ENCODE measurements at regions not wholly inside any gene's neighbourhood (a gene's known extent, or its start where the extent isn't known, plus 50 kb on each side); places are given as distances from the start of the nearest gene placed in this dataset.

DNA sequence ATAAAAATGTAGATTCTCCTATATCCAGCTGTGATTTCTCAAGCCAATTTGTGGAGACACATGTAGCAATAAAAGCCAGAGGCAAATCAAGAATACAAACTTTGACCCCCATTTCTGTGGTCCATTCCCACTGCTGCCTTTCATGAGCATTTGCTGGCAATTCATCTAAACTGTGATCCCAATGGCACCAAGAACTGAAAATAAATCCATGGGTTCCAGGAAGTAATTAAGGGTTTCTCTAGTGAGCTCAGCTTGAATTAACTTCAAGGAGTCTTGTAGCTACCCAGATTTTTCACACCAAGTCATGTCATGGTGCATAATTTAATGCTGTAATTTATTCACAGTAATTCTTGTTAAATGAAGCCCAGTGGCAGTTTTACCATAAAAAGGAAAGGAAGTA, 145.0 kb upstream of the SMC2 start:
- no peak overlapping the region for H3K4me3 ChIP-seq (ENCODE audit: low read depth, low read length)
- DNase-seq (ENCODE audit: low read depth): no peak
- TF ChIP-seq MYC (IDR thresholded peaks at IDR 0.05; ENCODE audit: low read depth, low read length) (no peak), POLR2A (IDR thresholded peaks at IDR 0.05; ENCODE audit: extremely low read depth, insufficient read length) (no peak)
- TF ChIP-seq, protein P1, sequence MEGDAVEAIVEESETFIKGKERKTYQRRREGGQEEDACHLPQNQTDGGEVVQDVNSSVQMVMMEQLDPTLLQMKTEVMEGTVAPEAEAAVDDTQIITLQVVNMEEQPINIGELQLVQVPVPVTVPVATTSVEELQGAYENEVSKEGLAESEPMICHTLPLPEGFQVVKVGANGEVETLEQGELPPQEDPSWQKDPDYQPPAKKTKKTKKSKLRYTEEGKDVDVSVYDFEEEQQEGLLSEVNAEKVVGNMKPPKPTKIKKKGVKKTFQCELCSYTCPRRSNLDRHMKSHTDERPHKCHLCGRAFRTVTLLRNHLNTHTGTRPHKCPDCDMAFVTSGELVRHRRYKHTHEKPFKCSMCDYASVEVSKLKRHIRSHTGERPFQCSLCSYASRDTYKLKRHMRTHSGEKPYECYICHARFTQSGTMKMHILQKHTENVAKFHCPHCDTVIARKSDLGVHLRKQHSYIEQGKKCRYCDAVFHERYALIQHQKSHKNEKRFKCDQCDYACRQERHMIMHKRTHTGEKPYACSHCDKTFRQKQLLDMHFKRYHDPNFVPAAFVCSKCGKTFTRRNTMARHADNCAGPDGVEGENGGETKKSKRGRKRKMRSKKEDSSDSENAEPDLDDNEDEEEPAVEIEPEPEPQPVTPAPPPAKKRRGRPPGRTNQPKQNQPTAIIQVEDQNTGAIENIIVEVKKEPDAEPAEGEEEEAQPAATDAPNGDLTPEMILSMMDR (IDR thresholded peaks at IDR 0.05; ENCODE audit: low read depth, low read length): no peak
- TF ChIP-seq, protein P2, sequence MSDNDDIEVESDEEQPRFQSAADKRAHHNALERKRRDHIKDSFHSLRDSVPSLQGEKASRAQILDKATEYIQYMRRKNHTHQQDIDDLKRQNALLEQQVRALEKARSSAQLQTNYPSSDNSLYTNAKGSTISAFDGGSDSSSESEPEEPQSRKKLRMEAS (IDR thresholded peaks at IDR 0.05; ENCODE audit: low read depth, low read length): no peak

DNA sequence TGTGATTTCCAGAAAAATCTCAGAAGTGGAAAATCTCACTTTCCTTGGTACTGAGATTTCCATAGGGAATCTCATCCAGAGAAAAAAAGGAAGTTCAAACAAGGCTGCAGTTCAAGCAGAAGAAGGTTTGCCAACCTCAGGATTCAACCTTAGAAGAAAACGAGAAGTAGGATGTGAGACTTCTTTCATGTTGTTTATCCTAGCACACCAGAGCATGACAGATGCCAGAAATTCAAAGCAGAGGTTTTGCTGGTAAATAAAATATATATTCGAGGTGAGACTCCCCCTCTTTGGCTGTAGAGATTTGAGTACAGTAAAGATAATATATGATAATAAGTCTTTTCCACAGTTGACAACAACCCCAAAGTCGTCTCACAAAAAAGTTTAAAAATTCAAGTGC, 116.9 kb upstream of the SMC2 start:
- H3K4me3 ChIP-seq (ENCODE audit: low read depth, low read length): no peak overlapping the region
- DNase-seq (ENCODE audit: low read depth): no peak
- TF ChIP-seq, protein P1 (IDR thresholded peaks at IDR 0.05; ENCODE audit: low read depth, low read length): no peak
- TF ChIP-seq POLR2A (IDR thresholded peaks at IDR 0.05; ENCODE audit: extremely low read depth, insufficient read length) (no peak), MYC (IDR thresholded peaks at IDR 0.05; ENCODE audit: low read depth, low read length) (no peak)
- TF ChIP-seq, protein P2 (IDR thresholded peaks at IDR 0.05; ENCODE audit: low read depth, low read length): no peak

DNA sequence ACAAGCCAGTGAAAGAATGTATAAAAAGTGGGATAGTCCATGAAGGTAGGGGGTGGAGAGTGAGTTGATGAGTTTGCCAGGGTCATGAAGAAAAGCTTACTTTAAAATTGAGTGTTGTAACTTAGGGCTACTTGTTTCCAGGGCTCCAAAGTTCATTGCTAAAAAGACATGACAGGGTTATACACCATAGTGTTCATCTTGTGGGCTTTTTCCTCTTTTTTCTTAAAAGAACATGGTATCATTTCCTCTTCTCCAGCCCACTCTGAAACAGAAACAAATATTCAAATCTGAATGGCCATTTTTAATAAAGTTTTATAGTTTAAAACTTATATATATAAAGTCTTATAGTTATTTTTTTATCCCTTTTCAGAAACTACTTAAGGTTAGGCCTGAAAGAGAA, 115.7 kb upstream of the SMC2 start:
- DNase-seq (ENCODE audit: low read depth): no peak
- no peak overlapping the region for H3K4me3 ChIP-seq (ENCODE audit: low read depth, low read length)
- TF ChIP-seq POLR2A (IDR thresholded peaks at IDR 0.05; ENCODE audit: extremely low read depth, insufficient read length) (no peak), MYC (IDR thresholded peaks at IDR 0.05; ENCODE audit: low read depth, low read length) (no peak)
- TF ChIP-seq, protein P1 (IDR thresholded peaks at IDR 0.05; ENCODE audit: low read depth, low read length): no peak
- TF ChIP-seq, protein P2 (IDR thresholded peaks at IDR 0.05; ENCODE audit: low read depth, low read length): no peak

DNA sequence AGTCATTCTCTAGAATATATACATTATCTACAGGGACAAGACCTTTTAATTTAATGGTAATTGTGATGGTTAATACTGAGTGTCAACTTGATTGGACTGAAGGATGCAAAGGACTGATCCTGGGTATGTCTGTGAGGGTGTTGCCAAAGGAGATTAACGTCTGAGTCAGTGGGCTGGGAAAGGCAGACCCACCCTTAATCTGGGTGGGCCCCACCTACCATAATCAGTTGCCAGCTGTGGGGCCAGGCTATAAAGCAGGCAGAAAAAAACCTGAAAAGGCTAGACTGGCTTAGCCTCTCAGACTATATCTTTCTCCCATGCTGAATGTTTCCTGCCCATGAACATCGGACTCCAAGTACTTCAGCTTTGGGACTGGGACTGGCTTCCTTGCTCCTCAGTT, 112.2 kb upstream of the SMC2 start:
- TF ChIP-seq, protein P2 (IDR thresholded peaks at IDR 0.05; ENCODE audit: low read depth, low read length): no peak
- TF ChIP-seq POLR2A (IDR thresholded peaks at IDR 0.05; ENCODE audit: extremely low read depth, insufficient read length) (no peak), MYC (IDR thresholded peaks at IDR 0.05; ENCODE audit: low read depth, low read length) (no peak)
- TF ChIP-seq, protein P1 (IDR thresholded peaks at IDR 0.05; ENCODE audit: low read depth, low read length): no peak
- no peak for DNase-seq (ENCODE audit: low read depth)
- no peak overlapping the region for H3K4me3 ChIP-seq (ENCODE audit: low read depth, low read length)

DNA sequence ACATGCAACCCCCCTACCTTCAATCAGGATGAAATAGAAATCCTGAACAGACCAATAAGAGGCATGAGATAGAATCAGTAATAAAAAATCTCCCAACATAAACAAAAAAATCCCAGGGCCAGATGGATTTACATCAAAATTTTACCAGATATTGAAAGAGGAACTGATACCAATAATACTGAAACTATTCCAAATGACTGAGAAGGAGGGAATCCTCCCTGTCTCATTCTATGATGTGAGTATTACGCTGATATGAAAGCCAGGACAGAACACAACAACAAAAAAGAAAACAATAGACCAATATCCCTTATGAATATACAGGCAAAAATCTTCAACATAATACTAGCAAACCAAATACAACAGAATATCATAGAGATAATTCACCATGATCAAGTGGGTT, 109.0 kb upstream of the SMC2 start:
- no peak for DNase-seq (ENCODE audit: low read depth)
- no peak overlapping the region for H3K4me3 ChIP-seq (ENCODE audit: low read depth, low read length)
- TF ChIP-seq, protein P2 (IDR thresholded peaks at IDR 0.05; ENCODE audit: low read depth, low read length): no peak
- TF ChIP-seq POLR2A (IDR thresholded peaks at IDR 0.05; ENCODE audit: extremely low read depth, insufficient read length) (no peak), MYC (IDR thresholded peaks at IDR 0.05; ENCODE audit: low read depth, low read length) (no peak)
- TF ChIP-seq, protein P1 (IDR thresholded peaks at IDR 0.05; ENCODE audit: low read depth, low read length): no peak

DNA sequence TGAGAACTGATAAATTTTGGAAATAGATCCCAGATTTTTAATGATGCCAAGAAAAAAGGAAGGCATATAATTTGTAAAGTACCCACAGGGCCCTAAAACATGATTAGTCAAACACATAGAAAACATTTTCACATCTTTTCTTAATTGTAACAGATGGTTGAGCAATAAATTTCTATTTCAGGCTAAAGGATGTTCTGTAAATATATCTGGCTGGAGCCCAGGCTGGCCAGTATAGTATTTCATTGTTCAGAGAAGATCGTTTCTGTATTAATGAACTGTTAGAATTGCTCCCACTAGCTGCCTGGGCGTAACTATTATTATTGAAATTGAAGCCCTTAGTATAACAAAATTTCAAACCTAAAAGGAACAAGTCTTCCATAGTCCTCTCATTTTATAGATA, 105.3 kb upstream of the SMC2 start:
- H3K4me3 ChIP-seq (ENCODE audit: low read depth, low read length): no peak overlapping the region
- TF ChIP-seq, protein P2 (IDR thresholded peaks at IDR 0.05; ENCODE audit: low read depth, low read length): no peak
- TF ChIP-seq MYC (IDR thresholded peaks at IDR 0.05; ENCODE audit: low read depth, low read length) (no peak), POLR2A (IDR thresholded peaks at IDR 0.05; ENCODE audit: extremely low read depth, insufficient read length) (no peak)
- TF ChIP-seq, protein P1 (IDR thresholded peaks at IDR 0.05; ENCODE audit: low read depth, low read length): no peak

More for the DNA sequence above, 105.3 kb upstream of the SMC2 start:
- no peak for DNase-seq (ENCODE audit: low read depth)

Data from NB4 (cell line).